Fibroblast of skin of left biceps (primary cell): ENCODE measurements at regions not wholly inside any gene's neighbourhood (a gene's known extent, or its start where the extent isn't known, plus 50 kb on each side); places are given as distances from the start of the nearest gene placed in this dataset.

ENCODE experiments used
- DNase-seq, 2 experiments: peaks; one replicate each; pipeline ENCODE4 v3.0.0-alpha.2; 2013; ENCODE audit warnings: low read depth in 2 of 2

DNA sequence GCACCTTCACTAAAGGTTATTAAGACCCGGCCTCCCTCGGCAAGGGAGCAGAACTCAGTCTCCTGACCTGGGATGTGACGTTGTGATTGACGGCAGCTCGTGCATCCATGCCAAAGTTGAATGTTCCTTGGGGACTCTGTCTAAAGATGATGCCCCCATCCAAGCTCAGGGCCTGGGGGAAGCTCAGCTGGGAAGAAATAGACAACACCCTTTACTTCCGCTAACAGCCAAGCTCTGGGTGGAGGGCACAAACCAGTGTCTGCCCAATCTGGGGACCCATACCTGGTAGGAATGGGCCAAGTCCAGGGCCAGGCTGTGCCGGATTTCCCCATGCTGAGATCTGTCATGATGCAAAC, 95.4 kb downstream of the RMI2 start:
- no peak for DNase-seq

DNA sequence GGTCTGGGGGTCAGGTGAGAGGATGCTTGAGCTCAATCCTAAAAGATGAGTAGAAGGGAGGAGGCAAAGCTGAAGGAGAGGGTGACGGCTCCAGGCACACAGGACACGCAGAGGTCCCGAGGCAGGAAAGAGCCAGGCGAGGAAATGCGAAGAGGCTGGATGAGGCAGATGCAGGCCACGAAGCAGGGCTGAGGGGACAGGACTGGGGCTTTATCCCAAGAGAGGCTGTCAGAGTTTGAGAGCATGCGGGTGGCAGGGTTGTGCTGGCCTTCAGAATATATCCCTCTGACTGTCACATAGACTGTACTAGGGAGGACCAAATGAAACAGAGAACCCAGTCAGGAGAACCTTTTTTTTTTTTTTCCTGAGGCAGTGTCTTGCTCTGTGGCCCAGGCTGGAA, 100.2 kb downstream of the RMI2 start:
- no peak for DNase-seq

DNA sequence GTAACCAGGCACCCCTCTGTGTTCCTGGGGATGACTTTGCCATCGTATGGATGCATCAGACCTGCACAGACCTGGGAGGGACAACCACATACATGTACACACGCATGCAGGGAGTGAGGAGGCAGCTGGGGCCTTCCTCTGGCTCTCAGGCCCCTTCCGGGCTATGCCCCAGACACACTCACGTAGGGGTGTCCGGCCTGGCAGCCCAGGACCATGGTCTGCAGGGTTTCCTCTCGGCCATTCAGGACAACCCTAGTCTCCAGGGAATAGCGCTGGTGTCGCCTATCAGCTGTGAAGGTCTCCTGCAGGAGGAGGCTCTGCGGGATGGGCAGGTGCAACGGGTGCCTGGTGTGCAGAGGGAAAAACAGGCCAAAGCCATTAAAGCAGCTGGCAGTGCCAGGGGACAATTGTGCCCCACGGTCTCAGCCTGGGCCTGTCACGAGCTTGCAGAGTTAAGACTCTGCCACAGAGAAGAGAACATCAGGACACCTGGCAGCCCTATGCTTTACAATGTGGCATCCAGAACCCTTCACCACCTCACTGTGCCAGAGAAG, 101.4 kb downstream of the RMI2 start:
- no peak for DNase-seq

DNA sequence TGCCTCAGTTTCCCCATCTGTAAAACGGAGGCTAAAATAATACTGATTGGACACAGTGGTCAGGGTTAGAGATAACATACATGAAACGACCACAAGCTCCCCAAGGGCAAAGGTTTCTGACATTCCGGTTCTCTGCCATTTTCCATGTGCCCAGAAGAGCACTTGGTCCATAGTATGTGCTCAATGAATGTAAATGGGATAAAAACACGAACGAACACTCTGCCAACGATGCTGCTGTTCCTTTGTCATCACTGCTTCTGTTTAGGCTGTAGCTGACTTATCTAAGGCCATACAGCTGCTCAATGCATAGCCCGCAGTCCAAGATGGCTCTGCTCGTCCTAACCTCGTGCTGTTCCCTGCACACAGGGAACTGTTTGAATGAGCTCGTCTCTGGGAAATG, 102.0 kb downstream of the RMI2 start:
- DNase-seq: no peak

DNA sequence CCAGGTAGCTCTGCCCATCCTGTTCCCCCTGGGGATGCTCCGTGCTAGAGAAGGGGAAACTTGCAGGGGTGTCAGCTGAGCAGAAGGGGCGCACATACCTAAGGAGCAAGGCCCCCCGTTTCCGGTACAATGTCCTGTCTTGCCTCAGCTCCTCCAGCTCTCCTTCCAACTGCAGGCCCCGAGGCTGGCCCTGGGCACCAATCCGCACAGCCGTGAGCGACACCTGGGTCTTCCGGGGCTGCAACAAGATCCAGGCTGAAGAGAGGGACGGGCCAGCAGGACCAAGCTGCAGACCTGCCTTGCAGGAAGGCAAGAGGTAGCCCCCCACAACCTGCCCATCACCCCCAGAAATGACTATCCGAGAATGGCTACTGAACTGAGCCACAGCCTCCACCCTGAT, 102.6 kb downstream of the RMI2 start:
- DNase-seq: no peak

DNA sequence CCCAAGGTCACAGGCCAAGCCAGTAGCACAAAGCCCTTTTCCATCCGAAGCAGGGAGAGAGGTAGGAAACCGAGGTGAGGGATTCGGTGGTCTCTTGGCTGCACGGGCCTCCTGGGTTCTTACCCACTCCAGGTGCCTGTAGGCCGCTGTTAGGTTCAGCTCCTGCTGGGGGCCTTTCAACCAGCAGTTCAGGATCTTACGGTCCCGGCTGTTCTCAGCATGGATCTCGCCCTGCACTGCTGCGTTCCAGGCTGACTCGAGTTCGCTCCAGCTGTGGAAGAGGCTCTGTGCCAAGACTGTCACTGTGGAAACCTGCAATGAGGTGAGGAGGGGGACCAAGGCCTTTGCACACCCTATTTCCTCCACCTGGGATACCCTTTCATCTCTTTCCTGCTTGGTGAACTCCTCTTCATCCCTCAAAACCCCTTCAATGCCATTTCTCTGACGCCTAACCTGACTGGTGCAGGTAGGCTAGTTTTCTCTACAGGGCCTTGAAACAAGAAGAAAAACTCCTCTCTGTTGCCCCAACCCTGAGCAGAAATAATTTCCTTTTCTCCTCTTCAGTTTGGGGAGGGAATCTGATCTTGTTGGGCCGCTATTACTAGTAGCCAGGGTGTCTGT, 103.6 kb downstream of the RMI2 start:
- no peak for DNase-seq

DNA sequence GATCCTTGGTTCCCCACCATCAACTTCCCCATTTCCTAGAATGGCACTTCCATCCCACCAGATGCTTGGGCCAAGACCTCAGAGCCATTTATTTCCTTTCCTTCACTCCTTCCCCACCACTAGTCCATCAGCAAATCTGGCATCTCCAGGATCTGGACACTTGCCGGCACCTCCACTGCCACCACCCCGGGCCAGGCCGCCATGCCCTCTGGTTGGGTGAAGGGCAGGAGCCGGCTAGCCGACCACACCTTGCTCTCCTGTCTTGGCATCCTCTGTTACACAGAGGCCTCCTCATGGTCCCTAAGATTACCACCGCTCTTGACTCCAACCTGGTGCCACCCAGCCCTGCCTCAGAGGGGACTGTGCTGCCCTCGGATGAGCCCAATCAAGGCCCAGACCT, 104.5 kb downstream of the RMI2 start:
- DNase-seq: no peak

DNA sequence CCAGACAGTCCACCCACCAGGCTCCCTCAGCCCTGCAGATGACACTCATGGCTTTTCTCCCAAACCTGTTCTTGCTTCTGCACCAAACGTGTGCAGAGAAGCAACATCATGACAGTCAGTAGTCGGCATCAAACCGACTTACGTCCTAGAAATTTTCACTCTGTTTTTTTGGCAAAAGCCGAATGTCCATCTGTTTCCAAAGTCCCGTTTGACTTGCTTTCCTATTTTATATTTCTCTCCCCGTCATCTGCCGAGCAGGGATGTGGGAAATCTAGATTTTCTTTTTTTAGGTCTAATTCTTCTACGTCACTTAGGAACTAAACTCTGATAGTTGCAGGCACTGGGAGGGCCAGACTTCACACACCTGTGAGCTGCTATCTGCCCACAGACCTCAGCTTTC, 104.9 kb downstream of the RMI2 start:
- no peak for DNase-seq

DNA sequence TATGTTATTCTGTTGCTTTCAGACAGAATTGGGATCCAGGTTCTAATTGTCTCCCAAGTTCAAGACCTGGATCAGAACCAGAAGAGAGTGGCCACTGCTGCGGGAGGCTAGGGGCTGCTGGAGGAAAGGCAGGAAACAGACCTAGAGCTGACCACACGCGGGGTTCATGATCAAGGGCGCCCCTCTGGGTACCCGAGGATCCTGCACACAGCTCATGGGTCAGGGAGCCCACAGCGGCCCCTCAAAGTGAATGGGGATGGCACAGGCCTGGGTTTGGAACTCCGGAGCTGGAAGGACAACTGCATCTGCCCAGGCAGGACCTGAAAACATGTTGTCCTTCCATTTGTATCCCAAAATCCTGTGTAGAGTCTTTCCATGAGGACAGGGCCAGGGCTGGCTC, 107.0 kb downstream of the RMI2 start:
- DNase-seq: no peak

DNA sequence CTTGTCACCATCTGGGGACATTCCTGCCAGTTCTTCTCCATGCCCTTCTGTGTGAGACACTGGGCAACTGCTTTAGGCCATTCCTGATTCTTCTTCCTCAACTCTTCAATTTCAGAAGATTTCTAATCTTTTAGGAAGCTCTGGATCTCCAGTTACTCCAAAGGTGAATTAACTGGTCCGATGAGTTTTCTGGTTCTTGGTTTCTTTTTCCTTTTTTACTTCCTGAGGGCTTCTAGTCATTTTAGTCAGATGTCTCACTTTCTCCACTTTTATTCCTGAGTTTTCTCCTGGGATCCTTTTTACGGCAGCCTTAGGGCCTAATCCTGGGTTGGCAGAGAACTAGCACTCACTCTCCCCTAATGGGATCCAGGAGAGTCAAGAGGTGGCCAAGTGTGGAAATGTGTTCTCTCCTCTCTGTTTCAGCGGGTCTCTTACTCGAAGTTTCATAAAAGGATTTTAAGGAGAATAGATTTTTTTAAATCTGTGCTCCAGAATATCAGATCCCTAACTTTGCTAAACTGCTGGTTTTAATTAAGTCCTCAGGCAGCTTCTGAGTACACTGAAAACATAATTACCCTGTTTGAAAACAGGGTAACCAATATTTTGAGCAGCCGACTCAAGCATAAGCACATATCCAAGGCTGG, 107.6 kb downstream of the RMI2 start:
- no peak for DNase-seq

DNA sequence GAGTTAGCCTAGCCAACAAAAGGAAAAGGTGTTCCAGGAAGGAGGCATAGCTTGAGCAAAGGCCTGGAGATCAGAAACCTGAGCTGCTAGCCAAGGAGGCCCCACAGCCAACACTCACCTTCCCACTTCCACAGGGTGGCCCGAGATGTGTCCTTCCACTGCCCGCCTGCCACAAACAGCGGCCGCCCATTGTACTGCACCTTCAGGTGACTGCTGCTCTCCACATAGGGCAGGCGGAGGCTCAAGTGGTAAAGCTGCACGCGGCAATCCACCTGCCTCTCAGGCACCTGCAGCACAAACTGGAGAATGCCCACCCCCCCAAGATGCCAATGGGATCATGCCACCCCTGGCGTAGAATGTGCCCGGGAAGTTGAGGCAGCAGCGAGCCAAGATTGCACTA, 111.5 kb downstream of the RMI2 start:
- DNase-seq: no peak

DNA sequence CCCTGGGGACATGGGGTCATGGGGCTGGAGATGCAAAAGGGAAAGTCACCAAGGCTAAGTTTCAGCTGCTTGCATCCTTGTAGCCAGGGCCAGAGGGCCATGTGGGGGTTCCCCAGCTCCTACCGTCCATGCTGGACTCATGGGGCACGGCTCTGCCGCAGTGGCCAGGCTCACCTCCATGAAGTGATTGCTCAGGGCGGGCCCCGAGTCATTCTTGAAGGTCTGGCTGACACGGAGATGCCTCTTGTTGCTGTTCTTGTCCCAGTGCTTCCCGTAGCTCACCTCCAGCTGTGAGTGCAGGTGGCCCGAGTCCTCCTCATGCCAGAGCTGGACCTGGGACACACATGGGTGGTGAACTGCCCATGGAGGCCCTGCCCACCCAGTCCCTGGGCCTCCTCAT, 114.5 kb downstream of the RMI2 start:
- DNase-seq: no peak

DNA sequence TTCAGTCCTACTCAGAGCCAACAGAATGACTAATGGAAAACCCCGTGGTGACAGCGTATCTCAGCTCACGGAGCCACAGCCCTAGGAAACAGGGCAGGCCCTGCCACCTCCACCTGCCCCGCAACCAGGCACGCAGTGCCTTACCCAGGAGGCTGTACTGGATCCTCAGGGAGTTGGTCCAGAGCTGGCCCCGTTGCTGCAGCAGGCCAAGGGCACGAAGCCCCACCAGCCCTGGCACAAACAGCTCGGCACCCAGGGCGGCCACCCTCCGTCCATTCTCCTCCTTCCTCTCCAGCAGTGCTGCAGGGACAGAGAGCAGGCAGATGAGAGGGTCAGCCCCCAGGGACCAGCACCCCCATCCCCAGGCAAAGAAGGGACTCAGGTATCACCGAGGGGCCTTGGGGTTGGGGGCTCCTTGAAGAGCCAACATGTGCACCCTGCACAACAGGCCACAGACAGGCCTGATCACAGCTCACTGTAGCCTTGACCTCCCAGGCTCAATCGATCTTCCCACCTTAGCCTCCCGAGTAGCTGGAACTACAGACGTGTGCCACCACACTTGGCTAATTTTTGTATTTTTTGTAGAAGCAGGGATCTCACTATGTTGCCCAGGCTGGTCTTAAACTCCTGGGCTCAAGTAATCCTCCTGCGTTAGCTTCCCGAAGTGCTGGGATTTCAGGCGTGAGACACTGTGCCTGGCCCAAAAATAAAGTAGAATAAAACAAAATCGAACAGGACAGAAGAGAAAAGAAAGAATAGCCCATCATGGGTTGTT, 115.7 kb downstream of the RMI2 start:
- DNase-seq: no peak

DNA sequence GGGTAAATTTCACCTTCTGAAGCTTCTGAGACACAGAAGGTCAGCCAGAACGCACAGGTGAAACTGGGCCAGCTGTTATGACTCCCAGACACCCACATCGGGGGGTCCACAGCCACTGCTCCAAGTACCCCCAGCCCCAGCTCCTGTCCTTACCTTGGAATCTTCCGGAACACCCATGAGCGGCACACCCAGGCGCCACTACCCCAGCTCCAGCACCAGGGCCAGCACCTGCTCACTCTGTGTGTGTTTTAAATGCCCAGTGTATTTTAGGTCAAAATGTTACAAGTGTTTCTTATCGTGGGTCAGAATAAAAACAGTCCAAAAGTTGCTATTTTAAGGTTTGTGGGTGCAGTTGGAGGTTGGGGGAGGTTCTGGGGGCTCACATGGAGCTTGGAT, 116.3 kb downstream of the RMI2 start:
- DNase-seq: no peak

DNA sequence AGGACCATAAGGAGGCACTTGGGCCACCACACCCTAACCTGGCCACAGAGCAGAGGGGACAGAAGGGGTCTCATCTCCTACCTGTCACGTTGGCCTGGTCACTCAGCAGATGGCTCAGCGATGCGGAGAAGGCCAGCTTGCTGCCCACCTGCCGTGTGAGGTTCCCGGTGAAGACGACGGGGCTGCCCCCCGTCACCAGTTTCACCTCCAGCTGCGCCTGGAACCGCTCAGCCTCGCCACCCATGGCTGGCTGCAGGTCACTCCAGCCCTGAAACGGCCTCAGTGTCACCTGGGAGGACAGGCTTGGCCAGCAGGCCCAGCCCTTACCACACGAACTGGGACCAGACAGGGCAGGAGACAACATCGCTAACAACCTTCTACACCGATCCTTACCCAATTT, 116.8 kb downstream of the RMI2 start:
- no peak for DNase-seq

DNA sequence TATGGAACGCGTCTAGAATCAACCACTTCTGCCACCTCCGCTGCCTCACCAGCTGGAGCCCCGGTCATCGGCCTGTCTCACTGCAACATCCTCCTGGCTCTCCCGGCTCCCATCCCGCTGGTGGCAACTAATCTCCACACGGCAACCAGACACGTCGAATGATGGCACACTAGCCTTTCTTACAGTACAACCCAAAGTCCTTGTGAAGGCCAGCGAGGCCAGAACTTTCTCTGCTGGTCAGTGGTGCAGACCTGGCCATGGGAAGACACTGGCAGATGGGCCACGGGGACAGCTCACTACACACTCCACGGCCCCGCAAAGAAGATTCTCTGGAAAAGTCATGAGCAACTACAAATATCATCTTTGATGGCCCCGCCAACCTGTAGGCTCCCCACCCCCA, 117.6 kb downstream of the RMI2 start:
- no peak for DNase-seq

DNA sequence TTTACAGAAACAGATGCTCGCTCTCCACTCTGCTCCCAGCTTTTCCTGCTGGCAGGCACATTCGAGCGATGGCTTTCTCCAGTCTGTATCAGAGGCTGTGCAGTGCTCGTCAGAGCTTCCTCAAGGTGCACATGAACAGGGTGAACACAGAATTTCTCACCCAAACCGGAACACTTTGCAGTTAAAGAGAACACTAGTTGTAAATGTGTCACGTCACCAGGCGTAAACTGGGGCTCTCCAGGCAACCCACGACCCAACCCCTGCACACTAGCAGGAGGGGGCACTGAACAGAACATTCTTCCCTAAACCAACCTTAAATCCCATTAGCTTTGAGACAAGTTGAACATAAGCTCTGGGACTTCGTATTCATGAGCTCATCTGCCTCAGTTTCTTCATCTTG, 119.0 kb downstream of the RMI2 start:
- DNase-seq: no peak

DNA sequence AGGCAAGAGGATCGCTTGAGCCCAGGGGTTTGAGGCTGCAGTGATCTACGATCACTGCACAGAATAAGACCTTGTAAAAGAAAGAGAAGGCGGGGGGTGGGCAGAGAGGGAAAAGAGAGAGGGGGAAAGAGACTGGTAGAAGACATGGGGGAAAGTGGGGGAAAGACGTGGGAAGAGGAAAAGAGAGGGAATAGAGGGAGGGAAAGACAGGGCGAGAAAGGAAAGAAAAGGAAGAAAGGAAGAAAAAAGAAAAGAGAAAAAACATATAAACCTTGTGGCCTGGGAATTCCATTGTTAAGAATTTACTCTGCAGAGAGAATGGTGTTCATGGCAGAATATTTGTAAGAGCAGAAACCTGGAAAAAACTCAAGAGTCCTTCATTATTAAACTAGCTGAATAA, 120.4 kb downstream of the RMI2 start:
- no peak for DNase-seq

DNA sequence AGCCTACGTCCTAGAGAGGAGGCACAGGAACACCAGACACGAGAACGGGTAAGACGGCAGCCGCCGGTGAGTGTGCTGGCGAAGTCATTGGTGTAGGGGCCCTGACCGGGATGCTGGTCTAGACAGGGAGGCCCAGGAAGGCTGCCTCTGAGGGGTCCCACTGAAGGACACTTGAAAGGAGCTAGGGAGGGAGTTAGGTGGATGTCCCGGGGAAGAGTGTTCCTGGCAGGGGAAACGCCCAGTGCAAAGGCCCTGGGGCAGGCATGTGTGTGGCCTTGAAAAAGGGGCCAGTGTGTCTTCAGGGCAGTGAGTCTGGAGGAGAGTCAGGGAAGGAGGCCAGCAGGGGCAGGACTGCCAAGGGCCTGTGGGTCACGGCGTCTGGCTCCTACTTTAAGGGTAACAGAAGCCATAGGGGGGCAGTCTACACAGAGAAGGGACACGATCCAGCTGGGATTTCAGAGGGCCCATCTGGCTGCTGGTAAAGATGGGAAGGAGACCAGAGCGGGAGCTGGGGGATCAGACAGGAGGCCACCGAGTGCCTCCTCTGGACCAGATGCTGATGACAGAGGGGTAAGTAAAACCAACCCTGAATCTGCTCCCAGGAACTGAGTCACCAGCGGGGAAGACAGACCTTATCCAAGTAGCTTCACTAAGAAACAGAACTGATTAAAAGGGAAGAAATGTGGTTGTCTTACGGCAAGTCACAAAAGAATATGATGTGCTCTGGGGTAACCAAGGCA, 115.9 kb downstream of the LITAF start:
- DNase-seq: no peak

DNA sequence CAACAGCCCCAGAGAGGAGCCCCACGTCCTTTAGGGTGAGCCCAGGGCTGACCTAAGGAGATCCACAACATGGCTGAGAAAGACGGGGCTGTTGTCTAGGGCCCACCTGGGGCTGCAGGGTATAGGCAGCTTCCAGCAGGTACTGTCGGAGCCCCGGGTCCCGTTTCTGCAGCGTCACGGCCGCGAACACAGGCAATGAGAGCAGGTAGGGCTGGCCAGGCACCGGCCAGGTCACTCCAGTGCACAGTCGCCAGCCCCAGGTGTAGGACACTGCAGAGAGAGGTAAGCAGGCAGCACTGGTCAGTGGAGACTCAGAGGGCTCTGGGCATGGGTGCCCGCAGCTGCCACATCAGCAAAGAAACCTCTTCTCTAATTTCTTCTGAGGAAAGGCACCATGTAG, 115.2 kb downstream of the LITAF start:
- DNase-seq: no peak

DNA sequence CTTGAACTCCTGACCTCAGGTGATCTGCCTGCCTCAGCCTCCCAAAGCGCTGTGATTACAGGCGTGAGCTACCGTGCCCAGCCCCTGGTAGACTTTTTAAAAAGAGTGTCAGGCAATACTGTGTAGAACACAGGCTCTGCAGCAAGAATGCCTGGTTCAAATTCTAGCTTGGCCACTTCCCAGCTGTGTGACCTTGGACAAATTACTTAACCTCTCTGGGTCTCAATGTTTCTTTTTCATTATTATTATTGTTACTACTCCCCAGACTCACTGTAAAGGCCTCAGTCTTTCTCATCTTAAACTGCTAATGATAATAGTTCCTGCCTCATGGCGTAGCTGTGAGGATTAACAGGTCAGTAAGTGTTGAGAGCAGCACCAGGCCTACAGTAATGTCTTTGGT, 114.3 kb downstream of the LITAF start:
- no peak for DNase-seq

DNA sequence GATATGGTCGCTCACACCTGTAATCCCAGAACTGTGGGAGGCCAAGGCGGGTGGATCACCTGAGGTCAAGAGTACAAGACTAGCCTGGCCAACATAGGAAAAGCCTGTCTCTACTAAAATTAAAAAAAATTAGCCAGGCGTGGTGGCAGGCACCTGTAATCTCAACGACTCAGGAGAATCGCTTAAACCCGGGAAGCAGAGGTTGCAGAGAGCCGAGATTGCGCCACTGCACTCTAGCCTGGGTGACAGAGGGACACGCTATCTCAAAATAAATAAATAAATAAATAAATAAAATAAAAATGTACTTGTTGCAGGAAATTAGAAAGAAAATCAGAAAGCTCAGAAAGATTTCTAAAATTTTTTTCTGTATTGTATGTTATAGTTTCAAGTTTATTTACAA, 113.9 kb downstream of the LITAF start:
- DNase-seq: no peak

DNA sequence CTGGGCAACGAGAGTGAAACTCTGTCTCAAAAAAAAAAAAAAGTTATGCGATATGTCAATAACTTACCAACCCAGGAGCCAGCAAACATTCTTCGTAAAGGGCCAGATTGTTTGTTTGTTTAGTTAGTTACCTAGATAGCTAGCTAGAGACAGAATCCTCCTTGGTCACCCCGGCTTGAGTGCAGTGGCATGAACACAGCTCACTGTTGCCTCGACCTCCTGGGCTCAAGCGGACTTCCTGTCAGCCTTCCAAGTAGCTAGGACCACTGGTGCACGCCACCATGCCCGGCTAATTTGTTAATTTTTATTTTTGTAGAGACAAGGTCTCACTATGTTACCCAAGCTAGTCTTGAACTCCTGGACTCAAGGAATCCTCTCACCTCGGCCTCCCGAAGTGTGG, 113.0 kb downstream of the LITAF start:
- no peak for DNase-seq
